ENCODE measurements at regions not wholly inside any gene's neighbourhood (a gene's known extent, or its start where the extent isn't known, plus 50 kb on each side); places are given as distances from the start of the nearest gene placed in this dataset.

GRCh38 chr15:58235961-58236360 is 97.8 kb downstream of the AQP9 start:
- DNase-seq (ENCODE audit: low spot score), result no peak

- DNase-seq (ENCODE audit: low spot score), result no peak
Measured at GRCh38 chr15:58240191-58240932, 102.2 kb downstream of the AQP9 start.

DNA sequence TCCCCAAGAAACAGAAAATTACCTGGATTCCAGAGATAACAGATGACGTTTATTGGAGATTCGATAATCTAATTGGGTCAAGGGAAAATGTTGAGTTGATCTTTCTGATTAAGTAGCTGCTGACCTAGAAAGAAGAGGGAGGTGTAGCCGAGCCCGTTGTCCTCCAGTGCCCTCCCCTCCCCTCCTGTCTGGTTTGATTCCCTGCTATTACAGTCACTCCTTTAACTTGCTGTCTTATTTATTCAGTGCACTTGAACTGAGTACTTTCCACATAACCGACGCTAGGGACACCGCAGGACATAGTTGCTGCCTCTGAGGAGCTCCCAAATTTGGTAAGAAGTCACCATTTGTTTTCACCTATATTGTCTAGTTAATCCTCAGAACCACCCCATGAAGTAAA is 103.7 kb downstream of the AQP9 start:
- DNase-seq (ENCODE audit: low spot score), result no peak

GRCh38 chr15:58243070-58243469 is 104.9 kb downstream of the AQP9 start:
- DNase-seq (ENCODE audit: low spot score), result no peak

DNA sequence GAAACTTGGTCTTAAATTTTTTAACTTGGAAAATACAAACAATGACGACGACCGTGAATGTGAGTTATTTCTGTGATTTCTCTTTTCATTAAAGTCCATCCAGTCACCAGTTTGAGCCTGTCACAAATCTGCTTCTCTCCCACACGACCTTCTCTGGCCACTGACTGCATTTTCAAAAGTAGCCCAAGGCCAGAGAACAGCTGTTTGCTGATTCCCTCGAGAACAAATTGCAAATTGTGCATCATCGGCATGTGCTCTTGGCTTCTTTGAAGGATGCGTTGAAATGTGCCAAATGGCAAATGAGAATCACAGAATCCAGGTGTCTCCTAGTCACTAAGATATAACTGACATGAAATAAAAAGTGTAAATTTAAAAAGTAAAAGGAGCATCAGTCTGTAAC is 106.4 kb downstream of the AQP9 start:
- DNase-seq (ENCODE audit: low spot score), result no peak

GRCh38 chr15:58246041-58246440 is 107.9 kb downstream of the AQP9 start:
- no peak for DNase-seq (ENCODE audit: low spot score)

DNA sequence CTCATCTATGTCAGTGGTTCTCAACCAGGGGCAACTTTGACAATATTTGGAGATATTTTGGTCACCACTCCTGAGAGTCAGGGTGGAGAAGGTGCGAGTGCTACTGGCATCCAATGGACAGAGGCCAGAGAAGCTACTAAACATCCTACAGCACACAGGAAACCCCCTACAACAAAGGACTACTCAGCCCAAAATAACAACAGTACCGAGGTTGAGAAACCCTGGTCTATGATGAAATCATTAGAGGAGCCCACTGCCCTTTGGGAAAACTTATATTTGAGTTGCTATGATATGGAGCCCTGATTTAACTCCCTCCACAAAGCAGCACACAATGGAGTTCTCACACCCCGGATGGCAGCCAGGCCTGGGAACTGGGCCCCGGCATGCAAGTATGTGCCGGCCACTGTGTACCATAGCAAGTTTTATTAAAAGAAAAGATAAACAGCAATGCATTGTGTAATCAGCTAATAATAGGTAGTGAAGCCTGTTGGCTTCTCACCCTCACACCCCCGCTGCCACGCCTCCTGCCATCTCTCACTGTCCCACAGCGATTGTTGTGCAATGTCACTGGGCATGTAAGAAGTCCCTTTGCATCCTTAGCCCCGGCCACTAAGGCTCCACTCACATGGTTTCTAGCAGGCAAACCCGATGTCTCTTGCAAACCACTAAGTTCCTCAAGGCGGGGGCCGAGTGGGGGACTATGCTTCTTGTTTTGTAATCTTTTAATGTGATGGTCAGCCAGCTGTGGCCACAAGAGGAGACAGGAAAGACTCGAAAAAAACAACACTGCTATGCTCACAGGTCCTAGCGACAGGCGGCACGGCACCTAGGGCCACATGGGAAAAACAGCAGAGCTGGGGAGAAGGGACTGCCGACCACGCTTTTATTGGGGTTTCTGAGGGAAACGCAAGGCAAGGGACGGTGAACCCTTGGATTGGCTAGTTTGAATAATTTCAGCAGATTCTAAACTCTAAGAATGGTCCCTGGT is 110.0 kb downstream of the AQP9 start:
- no peak for DNase-seq (ENCODE audit: low spot score)

DNA sequence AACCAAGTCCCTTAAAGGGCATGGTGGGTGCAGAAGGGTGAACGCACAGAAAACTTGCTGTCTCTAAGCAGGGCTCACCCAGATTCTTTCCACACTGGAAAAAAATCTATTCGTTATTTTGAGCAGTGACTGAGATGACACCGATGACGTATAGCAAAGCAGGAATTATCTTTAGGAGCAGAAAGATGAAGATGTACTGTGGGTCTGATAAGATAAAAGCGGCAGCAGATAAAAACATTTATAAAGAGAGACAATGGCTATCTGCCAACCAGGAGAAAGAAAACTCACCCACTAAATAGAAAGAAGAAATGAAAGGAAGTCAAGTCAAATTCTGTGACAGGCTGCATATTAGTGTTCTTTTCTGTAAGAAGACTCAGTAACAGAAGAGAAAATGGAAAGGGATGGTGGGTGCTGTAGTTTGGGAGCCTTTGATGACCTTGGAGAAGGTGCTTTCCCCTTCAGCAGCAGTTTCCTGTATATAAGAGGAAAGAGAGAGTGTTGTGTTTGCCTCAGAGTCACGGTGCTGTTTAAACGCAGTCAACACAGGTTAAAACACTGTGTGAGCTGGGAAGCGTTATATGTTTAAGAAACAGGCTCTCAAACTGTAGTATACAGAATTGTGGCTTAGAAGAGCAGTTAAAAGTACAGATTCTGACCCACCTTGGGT is 111.6 kb downstream of the AQP9 start:
- no peak for DNase-seq (ENCODE audit: low spot score)

- no peak for DNase-seq (ENCODE audit: low spot score)
Measured at GRCh38 chr15:58252586-58253323, 114.6 kb downstream of the AQP9 start.

DNA sequence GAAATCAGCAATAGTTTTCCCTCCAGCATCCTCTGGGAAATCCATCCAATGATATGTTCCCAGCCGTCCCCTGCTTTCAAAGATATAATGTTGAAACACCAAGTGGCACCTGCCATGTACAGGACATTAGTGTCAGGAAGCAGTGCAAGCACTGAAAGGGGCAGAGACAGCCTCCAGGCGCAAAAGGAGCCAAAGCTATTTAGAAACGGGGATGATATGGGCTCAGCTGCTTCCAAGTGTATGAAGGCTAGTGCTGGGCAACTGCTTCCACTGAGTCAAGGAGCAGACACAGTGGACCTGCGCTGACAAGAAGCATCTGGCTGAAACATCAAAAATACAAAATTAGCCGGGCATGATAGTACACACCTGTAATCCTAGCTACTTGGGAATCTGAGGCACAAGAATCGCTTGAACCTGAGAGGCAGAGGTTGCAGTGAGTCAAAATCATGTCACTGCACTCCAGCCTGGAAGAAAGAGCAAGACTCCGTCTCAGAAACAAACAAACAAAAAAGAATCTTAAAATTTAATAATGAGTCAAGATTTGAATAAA is 119.7 kb downstream of the AQP9 start:
- no peak for DNase-seq (ENCODE audit: low spot score)

GRCh38 chr15:58258501-58259292 is 120.5 kb downstream of the AQP9 start:
- no peak for DNase-seq (ENCODE audit: low spot score)

DNA sequence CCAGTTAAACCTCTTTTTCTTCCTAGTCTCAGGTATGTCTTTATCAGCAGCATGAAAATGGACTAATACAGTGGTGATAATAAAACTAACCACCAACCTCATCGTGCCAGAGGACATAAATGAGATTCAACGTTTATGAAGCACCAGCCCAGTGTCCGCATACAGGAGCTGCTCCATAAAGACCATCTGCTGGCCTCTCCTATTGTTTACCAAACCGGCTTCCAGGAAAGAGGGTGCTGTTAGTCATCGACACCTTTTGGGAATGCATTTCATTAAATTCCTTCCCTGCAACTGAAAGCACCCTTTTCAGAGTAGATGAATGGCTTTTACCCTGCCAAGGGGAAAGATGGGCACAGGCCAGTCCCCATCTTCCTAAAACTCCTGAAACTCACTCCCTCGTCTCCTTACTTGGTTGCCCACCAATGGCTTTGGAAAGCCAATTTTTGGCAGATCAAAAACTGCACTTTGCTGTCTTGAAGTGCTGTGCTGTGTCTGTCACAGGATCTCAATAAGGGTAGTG is 122.1 kb downstream of the AQP9 start:
- no peak for DNase-seq (ENCODE audit: low spot score)

GRCh38 chr15:58260725-58261267 is 122.6 kb downstream of the AQP9 start:
- peak; percentile 36 for DNase-seq (ENCODE audit: low spot score)

DNA sequence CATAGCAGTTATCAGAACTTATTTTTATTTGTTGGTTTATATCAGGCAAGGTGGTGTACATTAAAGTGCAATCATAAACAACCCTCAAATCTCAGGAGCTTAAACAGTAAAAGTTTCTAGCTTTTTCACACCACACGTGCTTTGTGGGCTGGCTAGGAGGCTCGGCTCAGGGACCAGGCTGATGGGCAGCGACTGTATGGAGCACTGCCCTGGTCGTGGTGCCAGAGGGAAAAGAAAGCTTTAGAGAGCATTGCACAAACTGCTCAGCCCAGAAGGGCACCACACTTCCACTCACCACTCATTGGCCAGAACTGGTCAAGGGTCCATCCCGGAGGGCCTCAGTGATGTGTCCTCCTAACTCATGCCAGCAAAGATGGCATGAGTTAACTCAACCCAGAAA is 123.2 kb downstream of the AQP9 start:
- DNase-seq (ENCODE audit: low spot score), result no peak

- DNase-seq (ENCODE audit: low spot score), result no peak
Measured at GRCh38 chr15:58264053-58264971, 126.1 kb downstream of the AQP9 start.

- DNase-seq (ENCODE audit: low spot score), result no peak
Measured at GRCh38 chr15:58267051-58267450, 128.9 kb downstream of the AQP9 start.

DNA sequence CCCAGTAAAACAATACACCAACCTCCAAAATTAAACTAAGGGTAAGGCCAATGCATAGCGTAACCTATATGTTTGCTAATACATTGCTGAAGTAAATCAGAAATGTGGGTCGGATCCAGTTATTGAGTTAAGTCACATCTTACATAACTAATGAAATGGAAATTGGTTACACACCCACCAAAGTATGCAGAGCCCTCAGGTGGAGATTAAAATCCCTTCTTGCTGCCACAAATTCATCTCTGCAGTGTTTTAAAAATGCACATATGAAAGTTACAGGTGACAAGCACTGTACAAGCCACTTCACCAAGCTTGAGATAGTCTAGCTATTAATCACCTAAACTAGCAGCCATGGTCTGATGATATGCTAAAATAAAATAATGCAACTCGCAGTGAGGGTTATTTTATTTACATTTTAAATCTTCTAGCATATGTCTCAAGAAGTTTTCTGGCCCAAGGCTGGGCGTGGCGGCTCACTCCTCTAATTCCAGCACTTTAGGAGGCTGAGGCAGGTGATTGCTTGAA is 130.6 kb downstream of the AQP9 start:
- DNase-seq (ENCODE audit: low spot score), result no peak
